Lower leg skin (tissue), 4 donors: ENCODE measurements at regions not wholly inside any gene's neighbourhood (a gene's known extent, or its start where the extent isn't known, plus 50 kb on each side); places are given as distances from the start of the nearest gene placed in this dataset.

ENCODE experiments used
- DNase-seq, 2 donors: peaks; one replicate each; pipeline ENCODE4 v3.0.0-alpha.2; 2019; ENCODE audit warnings: low spot score in 2 of 2
- H3K4me3 ChIP-seq: fragments of 200-600 bp; sonication (generic); 2 replicates; pipeline ENCODE4 v1.5.1; 2017; ENCODE audit warnings: mild to moderate bottlenecking, low read depth; ENCODE audit not compliant: poor library complexity, severe bottlenecking
- CTCF ChIP-seq, 3 donors: fragments of 450-650 bp; IDR thresholded peaks; one replicate each; pipeline ENCODE4 v1.5.1; 2016; ENCODE audit warnings: antibody characterized with exemption in 3 of 3, mild to moderate bottlenecking in 3 of 3, moderate library complexity in 2 of 3
- POLR2A ChIP-seq, 2 donors: fragments of 450-650 bp; IDR thresholded peaks; one replicate each; pipeline ENCODE4 v1.6.1; 2016 to 2017; ENCODE audit warnings: antibody characterized with exemption in 2 of 2, mild to moderate bottlenecking in 1 of 2, moderate library complexity in 1 of 2
- WGBS, 2 donors: methylation state at CpG; one replicate each; pipeline ENCODE4 v1.1.5; 2018; 5-methylcytosine and 5-hydroxymethylcytosine counted together
- intact Hi-C: fragments of 100-400 bp; cut with DNase I; formaldehyde crosslinking; loops from one replicate; pipeline ENCODE4 v1.15.0; 2023; ENCODE audit warnings: low total_unique reads

- 95 to 98% methylated on average over 2 of the region's 2 CpGs for WGBS, 2 donors
- intact Hi-C loops: no loop called here
These were observed 83.2 kb downstream of the CXXC4 start for GRCh38 chr4:104411502-104411901.

GRCh38 chr4:104408878-104409277, 85.8 kb downstream of the CXXC4 start:
- DNase-seq: no peak
- no peak for TF ChIP-seq POLR2A (IDR thresholded peaks at IDR 0.05)
- intact Hi-C loops: loop anchor here (5.0 kb wide), 1 partner anchor 178 kb away; no protein-coding TSS in a partner anchor
- no peak overlapping the region for H3K4me3 ChIP-seq
- WGBS, 2 donors: 51 to 53% methylated on average over 2 of the region's 2 CpGs

More at GRCh38 chr4:104411502-104411901, 83.2 kb downstream of the CXXC4 start:
- TF ChIP-seq CTCF (IDR thresholded peaks at IDR 0.05) (no peak), POLR2A (IDR thresholded peaks at IDR 0.05) (no peak)
- H3K4me3 ChIP-seq: no peak overlapping the region
- DNase-seq: no peak

- intact Hi-C loops: no loop called here
- no peak overlapping the region for H3K4me3 ChIP-seq
- TF ChIP-seq POLR2A (IDR thresholded peaks at IDR 0.05) (no peak), CTCF (IDR thresholded peaks at IDR 0.05) (no peak)
- no peak for DNase-seq
- WGBS, 2 donors: 70 to 81% methylated on average over 6 of the region's 6 CpGs
These were observed 90.3 kb downstream of the CXXC4 start for GRCh38 chr4:104404361-104404760.

- TF ChIP-seq CTCF (IDR thresholded peaks at IDR 0.05) (no peak), POLR2A (IDR thresholded peaks at IDR 0.05) (no peak)
These were observed 99.5 kb downstream of the CXXC4 start for GRCh38 chr4:104395168-104395614.

GRCh38 chr4:104394406-104395167, 100.1 kb downstream of the CXXC4 start:
- 16 to 19% methylated on average over 12 of the region's 12 CpGs for WGBS, 2 donors
- H3K4me3 ChIP-seq: no peak overlapping the region
- no peak for TF ChIP-seq CTCF (IDR thresholded peaks at IDR 0.05)
- no peak for TF ChIP-seq POLR2A (IDR thresholded peaks at IDR 0.05)
- no peak for DNase-seq
- intact Hi-C loops: no loop called here

More at GRCh38 chr4:104395168-104395614, 99.5 kb downstream of the CXXC4 start:
- WGBS, 2 donors: 8 to 22% methylated on average over 5 of the region's 5 CpGs
- no peak for DNase-seq
- intact Hi-C loops: no loop called here
- no peak overlapping the region for H3K4me3 ChIP-seq

- intact Hi-C loops: no loop called here
- 30 to 31% methylated on average over 3 of the region's 3 CpGs for WGBS, 2 donors
- DNase-seq: no peak
- no peak overlapping the region for H3K4me3 ChIP-seq
- TF ChIP-seq CTCF (IDR thresholded peaks at IDR 0.05) (no peak), POLR2A (IDR thresholded peaks at IDR 0.05) (no peak)
These were observed 100.9 kb downstream of the CXXC4 start for GRCh38 chr4:104393655-104394324.
